ENCODE measurements at regions not wholly inside any gene's neighbourhood (a gene's known extent, or its start where the extent isn't known, plus 50 kb on each side); places are given as distances from the start of the nearest gene placed in this dataset.
A peak's percentile ranks its signal among the peaks of the same experiment; 100 is the strongest.
"Not testable (repeated sequence)": the region's sequence is repeated elsewhere in the genome, so short reads cannot be mapped to it uniquely, and the experiment has no call there.

DNA sequence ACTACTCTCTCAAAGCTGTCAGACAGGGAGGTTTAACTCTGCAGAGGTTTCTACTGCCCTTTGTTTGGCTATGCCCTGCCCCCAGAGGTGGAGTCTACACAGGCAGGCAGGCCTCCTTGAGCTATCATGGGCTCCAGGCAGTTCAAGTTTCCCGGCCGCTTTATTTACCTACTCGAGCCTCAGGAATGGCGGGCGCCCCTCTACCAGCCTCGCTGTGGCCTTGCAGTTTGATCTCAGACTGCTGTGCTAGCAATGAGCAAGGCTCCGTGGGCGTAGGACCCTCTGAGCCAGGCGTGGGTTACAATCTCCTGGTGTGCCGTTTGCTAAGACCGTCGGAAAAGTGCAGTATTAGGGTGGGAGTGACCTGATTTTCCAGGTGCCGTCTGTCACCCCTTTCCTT lies 124.3 kb downstream of the PTCHD1 start:
- not testable (repeated sequence) for DNase-seq (ENCODE audit: low read depth)

DNA sequence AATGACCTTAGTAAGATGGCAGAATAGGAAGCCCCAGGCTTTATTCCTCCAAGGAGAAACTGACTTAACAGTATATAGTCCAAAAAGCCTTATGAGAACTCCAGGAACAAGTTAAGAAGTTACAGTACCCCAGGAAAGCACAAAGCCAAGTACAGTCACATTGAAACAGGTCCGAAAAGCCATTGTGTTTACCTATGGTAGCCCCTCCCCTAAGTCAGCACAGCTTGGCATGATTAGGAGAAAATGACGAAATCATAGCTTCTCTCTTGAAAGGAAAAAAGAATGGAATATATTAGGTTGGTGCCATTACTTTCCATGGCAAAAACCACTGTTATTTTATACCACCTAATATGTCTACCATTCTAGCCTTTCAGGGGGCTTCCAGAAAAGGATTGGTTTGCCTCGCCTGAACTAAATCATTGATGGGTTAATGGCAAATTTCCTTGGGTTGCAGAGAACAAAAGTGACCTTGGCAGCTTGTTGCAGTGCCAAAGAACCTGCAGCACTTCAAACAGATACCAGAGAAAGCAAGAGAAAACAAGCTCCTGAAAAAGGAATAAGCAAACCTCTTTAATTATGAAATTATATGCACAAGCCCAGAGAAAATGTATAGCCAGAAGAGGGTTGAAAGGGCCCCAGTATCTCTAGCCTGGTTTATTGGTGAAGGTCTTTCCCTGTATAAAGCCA lies 130.6 kb downstream of the PTCHD1 start:
- no peak for DNase-seq (ENCODE audit: low read depth)

DNA sequence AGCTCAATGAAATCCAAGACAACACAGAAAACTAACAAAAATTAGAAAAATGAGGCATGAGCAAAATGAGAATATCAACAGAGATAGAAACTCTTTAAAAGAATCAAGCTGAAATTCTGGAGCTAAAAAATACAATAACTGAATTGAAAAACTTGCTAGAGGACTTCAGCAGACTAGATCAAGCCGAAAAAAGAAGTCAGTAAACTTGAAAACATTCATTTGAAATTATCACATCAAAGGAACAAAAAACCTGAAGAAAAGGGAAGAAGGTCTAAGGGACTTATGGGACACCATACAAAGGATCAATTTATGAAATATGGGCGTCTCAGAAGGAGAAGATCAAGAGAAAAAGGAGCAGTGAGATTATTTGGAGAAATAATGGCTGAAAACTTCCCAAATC lies 131.3 kb downstream of the PTCHD1 start:
- DNase-seq (ENCODE audit: low read depth) = no peak

DNA sequence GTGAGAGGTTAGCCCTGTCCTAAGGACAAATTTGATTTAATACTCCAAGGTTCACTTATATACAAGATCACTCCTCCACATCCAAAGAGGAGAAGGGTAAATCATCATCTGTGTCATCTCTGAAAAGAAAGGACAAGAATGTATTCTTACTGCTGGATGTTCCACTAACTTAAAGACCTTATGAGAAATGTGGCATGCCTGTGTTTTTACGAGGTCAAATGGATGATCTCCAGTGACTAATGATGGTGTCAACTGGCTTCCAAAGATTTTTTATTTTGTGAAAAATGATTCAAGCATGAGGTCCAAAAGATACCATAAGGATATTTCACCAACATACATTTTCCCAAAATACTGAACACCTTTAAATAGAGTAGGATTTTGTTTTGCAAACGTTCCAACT lies 143.4 kb downstream of the PTCHD1 start:
- no peak for DNase-seq (ENCODE audit: low read depth)

DNA sequence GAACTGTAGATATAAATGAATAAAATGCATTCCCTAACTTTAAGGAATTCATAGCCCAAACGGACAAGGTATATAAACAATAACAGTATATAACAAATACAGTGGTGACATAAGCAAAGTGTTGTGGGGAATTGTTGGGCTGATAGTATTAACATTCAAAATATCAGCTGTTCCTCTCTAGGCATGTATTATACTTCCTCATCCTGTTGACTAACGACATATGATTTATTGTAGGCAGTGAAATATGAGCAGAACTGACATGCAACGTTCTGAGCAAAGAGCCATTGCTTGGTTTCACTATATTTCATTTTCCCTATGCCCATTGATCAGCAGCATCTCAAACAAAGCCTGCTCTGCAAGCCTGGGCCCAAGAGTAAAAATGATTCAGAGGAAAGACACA lies 143.9 kb downstream of the PTCHD1 start:
- DNase-seq (ENCODE audit: low read depth) = no peak

DNA sequence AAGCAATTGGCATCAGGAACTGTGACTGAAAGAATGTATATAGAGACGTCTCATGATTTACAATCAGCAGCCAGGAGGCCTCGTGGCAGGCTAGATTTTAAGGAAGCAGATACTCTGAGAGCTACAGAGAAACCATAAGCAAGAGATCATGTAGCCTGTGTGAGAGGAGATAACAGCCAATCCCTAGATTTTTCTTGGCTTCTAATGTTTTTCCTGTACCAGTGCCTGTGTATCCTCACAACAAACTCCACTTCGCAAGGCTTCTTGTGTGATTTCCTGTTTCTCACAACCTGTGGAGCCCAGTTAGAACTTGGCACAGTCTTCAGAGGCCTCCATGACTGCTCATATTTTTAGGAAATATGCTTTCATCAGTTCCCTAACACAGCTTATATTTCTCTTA lies 147.9 kb downstream of the PTCHD1 start:
- no peak for DNase-seq (ENCODE audit: low read depth)

DNA sequence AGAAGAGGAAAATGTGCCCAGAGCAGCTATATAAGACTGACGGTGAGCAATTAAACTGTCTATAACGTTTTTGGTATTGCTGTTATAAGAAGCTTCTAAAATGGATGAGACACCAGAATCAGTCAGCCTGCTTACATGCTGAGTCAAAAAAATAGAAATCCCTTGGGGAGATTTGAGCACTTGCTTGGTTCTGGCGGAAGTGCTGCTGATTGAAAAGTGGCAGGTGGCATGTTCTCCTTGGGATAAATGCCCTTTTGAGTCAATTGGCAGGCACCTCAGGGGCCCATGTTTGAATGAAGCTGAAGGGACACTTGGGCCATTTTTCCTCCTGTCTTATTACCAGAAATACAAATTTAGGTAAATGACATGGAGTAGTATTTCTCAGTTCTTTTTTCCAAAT lies 148.7 kb downstream of the PTCHD1 start:
- peak; percentile 79 for DNase-seq (ENCODE audit: low read depth)

DNA sequence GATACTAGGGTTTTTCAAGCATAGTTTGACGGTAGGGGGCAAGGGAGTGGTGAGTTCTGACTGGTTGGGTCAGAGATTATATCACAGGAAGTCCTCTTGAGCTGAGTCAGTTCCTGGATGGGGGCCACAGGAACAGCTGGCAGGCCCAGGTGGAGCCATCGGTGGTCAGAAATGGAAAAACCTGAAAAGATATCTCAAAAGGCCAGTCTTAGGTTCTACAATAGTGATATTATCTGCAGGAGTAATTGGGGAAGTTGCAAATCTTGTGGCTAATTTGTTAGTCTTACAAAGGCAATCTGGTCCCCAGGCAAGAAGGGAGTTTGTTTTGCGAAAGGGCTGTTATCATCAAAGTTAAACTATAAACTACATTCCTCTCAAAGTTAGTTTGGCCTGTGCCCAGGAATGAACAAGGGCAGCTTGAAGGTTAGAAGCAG lies 159.3 kb downstream of the PTCHD1 start:
- DNase-seq (ENCODE audit: low read depth) = peak; percentile 17

DNA sequence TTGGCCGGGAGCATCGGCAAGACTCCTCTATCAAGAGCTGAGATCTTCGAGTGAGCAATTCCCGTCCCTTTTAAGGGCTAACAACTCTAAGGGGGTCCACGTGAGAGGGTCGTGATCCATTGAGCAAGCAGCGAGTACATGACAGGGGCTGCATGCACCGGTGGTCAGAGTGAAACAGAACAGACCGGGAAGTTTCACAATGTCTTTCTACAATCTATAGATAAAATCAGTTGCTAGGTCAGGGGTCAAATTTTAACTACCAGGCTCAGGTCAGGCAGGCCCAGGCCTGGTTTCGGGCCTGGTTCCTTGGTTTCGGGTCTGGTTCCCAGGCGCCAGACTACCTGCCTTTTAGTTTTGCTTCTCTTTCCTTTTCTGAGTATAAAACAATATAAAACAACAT lies 160.1 kb downstream of the PTCHD1 start:
- no peak for DNase-seq (ENCODE audit: low read depth)

DNA sequence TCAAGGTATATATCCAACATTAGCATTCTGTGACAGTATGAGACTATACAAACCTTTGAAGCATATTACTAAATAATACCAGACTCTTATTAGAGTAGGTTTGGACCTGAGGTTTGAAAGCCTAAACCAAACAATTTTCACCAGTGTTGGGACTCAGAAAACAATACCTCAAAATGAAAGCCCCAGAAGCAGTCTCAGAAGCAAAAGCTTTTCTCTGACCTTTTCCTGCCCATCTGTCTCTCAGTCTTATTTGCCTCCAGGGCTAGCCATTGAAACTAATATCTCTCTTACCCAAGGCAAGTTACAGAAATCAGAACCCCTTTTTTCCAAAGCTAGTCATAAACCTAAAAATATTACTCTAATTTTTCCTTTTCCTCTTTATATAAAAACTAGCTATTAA lies 163.3 kb downstream of the PTCHD1 start:
- DNase-seq (ENCODE audit: low read depth) = no peak

DNA sequence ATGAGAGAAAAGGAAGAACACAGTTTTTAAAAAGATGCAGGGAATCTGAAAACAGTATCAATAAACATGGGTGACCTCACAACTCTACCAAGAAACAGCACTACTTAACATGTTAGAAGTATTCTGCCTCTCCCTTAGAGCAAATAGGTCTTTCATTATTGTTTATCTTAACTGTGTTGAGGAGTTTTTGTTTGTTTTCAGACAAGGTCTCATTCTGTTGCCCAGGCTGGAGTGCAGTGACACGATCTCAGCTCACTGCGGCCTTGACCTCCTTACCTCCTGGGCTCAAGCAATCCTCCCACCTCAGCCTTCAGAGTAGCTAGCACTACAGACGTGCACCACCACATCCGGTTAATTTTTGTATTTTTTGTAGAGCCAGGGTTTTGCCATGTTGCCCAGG lies 165.3 kb upstream of the PRDX4 start:
- DNase-seq (ENCODE audit: low read depth) = no peak

DNA sequence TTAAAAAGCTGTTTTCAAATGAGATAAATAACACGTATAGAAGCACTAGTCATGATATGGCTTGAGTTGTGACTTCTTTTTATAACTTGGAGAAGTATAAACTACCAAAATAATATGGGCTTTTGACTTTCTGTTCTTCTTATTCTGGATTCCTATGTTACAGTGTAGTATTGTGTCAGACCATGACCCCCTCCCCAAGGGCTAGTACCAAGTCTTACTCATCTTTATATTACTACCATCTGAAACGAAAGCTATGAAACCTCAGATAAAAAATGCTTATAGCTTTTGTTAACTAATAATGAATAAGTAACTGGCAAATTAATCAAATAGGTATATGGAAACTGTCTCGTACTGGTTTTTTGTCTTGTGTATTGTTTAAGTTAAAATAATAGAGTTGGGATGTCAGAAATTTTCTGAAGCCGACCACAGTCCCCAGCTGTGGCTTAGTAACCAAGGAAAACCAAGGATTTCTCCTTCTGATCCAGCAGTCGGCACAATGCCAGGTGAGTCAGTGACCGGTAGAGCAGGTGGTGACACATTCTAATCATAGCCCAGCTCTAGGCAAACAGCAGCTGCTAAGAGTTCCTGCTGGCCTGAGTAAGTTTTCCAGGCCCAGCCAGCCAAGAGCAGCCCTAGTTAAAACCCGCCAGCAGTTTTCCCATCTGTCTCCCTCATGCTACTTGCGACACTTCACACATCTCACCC lies 163.3 kb upstream of the PRDX4 start:
- peak; percentile 96 for DNase-seq (ENCODE audit: low read depth)

DNA sequence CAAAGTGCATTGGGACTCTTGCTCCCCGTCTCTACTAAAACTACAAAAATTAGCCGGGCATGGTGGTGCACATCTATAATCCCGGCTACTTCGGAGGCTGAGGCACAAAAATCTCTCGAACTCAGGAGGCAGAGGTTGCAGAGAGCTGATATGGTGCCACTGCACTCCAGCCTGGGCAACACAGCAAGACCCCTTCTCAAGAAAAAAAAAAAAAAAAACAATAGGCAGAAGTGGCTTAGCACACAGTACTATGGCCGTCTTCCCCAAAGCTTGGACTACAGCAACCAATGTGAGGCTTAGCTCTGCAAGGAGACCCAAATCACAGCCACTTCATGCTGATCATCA lies 162.8 kb upstream of the PRDX4 start:
- DNase-seq (ENCODE audit: low read depth) = no peak

DNA sequence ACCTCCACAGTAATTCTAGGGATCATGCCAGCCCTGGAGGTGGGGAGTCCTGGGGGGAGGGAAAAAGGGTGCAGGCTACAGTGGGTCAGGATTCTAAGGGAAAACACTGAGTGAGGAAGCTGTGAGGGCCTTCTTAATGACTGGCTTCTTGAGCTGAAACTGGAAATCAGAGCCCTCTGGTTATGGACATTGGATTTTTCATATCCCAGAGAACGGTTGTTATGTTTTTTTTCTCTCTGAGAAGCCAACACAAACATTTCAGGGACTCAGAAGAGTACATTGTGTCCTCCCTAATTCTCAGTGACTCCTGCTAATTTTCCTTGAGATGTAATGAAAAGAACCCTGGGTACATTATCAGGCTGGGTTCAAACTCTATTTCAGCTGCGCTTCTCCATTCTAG lies 162.4 kb upstream of the PRDX4 start:
- no peak for DNase-seq (ENCODE audit: low read depth)

DNA sequence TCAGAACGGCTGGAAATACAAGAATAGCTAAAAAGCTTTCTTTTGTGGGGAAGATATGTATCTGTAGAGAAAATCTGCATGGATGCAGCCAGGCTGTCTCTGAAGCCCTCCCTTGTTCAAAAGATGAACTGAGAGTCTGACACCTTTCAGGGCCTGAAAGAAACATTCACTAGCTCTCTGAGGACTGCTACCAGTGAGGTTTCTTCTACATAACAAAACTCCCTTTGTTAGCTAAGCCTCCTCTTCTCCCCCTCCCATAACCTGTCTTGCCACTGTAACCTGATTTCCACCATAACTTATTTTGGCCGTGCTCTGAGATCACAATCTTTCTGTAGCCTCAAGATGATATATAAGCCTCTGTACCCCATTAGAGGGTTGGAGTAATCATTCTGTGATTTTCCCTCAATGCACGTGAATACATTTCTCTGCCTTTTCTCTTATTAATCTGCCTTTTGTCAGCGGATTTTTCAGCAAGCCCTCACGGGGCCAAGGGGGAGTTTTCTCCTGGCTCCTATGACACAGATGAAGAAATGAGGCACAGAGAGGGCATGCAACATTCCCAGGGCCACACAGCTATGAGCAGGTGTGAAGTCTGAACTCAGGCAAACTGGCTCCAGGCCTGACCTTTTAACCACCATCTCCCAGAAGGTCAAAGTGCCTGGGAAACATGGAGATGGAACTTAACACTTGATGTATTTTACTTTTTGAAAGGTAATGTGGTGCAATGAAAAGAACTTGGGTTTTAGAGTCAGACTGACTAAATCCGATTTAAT lies 161.6 kb upstream of the PRDX4 start:
- DNase-seq (ENCODE audit: low read depth) = no peak

DNA sequence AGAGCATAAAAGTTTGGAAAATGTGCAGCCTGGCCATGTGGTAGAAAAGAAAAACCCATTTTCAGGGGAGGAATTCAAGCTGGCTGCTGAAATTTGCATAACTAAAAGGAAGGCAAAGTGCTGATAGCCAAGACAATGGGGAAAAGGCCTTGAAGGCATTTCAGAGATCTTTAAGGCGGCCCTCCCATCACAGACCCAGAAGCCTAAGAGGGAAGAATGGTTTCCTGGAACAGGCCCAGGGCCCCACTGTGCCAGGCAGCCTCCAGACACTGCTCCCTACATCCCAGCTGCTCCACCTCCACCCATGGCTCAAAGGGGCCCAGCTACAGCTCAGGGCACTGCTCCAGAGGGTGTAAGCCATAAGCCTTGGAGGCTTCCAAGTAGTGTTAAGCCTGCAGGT lies 158.0 kb upstream of the PRDX4 start:
- no peak for DNase-seq (ENCODE audit: low read depth)

DNA sequence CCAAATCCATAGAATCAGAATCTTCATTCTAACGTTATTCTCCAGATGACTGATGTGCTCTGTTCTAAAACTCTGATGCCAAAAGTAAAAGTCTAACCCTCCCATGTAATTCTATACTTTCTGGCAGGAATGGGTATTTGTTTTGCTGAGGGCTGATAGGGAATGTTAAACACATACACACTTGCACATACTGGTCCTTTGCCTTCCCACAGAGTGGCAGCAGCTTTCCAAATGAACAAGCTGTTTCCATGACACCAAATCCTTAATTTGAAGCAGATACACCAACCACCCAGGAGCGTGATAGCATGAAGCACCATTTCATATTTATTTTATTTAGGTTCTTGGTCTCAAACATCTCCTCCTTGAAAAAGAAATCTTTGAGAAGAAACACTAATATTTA lies 155.5 kb upstream of the PRDX4 start:
- DNase-seq (ENCODE audit: low read depth) = peak; percentile 35

DNA sequence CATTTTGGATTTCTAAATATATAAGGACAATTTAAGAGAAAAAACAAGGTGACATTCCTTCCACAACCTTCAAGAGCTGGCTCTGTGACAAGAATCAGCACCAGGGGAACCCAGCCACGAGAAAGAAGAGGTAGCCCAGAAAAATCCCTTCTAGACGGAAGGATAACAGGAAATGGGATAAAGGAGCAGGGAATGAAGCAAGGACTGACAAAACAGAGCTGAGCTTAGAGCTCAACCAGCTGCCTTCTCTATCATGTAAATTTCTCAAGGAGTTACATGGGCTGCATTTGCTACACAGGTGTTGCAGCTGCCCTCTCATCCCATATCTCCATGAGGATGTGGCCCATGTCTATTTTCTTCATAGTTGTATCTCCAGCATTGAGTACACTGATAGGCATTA lies 154.2 kb upstream of the PRDX4 start:
- DNase-seq (ENCODE audit: low read depth) = no peak

DNA sequence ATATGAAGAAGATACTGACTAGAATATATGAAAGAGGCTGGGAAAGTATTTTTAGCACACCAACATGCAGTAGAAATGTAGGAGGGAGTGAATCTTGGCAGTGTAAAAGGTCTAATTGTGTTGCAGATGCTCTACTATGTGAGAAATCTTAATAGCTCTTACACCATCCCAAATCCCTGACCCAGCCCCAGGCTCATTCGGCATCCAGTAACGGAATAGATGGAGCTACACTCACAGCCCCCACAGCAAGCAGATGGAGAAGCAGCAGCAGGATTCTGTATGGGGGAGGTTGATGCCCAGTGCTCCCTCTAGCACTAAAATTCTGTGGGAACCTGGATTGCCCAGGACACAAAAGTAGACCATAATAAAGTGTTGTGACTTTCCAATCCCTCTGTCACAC lies 153.2 kb upstream of the PRDX4 start:
- no peak for DNase-seq (ENCODE audit: low read depth)

DNA sequence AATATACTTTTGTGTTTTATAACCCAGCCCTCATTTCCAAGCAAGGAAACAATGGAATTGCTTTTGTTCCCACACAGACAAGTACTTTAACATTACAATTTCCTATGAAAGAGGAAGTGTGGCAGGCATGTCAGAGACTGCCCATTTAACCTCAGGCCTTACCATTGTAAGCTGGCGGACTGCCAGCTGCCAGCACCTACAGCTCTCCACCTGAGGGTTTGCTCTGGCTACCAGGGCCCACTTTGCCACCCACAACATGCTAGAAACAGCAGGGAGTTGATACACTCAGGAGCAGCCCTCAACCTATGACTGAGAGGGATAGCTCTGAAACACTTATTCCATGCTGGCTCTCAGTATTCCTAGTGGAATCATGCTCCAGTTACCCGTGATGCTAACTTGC lies 152.3 kb upstream of the PRDX4 start:
- no peak for DNase-seq (ENCODE audit: low read depth)

DNA sequence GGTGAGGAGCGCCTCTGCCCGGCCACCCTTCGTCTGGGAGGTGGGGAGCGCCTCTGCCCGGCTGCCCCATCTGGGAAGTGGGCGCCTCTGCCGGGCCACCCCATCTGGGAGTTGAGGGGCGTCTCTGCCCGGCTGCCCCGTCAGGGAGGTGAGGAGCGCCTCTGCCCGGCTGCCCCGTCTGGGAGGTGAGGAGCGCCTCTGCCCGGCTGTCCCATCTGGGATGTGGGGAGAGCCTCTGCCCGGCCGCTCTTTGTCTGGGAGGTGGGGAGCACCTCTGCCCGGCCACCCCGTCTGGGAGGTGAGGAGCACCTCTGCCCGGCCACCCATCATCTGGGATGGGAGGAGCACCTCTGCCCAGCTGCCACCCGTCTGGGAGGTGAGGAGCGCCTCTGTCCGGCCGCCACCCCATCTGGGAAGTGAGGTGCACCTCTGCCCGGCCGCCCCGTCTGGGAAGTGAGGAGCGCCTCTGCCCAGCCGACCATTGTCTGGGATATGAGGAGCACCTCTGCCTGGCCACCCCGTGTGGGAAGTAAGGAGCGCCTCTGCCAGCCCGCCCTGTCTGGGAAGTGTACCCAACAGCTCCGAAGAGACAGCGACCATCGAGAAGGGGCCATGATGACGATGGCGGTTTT lies 144.2 kb upstream of the PRDX4 start:
- DNase-seq (ENCODE audit: low read depth) = not testable (repeated sequence)

DNA sequence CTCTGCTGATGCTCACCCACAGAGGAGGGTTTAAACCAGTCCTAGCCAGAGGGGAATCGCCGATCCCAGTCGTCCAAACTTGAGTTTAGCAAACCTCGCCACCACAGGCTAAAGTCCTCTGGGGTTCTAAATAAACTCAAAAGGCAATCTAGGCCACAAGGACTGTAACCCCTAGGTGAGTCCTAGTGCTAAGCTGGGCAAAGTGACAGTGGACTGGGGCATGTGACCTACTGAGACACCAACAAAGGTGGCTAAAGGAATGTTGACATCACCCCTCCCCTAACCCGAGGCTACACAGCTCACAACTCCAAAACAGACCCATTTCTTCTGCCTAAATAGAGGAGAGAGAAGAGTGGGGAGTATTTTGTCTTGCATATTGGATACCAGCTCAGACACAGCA lies 142.8 kb upstream of the PRDX4 start:
- DNase-seq (ENCODE audit: low read depth) = no peak
